C1 segment of cervical spinal cord (tissue), 14 donors: ENCODE measurements at regions not wholly inside any gene's neighbourhood (a gene's known extent, or its start where the extent isn't known, plus 50 kb on each side); places are given as distances from the start of the nearest gene placed in this dataset.
"Not testable (repeated sequence)": the region's sequence is repeated elsewhere in the genome, so short reads cannot be mapped to it uniquely, and the experiment has no call there.

Source experiments
- DNase-seq, 14 donors: peaks; one replicate each; lab custom pipeline; 2025; lab: John Stamatoyannopoulos, UW

DNA sequence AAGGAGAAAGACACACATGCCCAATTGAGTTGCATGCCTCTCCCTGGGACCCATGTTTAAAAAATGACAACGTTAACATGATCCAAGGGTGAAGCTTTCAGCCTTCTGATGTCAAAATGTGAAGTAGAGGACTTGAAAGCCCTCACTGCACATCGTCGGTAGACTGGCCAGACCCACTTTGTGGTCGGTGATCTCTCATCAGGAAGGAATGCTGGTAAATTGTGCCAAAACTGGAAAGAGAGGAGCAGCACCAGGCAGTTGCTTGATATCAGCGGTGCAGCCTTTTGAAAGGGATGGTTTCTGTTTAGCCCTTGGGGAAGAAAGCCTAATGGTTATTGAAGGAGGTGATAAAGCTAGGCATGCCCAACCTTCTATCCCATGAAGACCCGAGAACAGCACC lies 125.3 kb upstream of the MARCHF11 start:
- DNase-seq = no peak

DNA sequence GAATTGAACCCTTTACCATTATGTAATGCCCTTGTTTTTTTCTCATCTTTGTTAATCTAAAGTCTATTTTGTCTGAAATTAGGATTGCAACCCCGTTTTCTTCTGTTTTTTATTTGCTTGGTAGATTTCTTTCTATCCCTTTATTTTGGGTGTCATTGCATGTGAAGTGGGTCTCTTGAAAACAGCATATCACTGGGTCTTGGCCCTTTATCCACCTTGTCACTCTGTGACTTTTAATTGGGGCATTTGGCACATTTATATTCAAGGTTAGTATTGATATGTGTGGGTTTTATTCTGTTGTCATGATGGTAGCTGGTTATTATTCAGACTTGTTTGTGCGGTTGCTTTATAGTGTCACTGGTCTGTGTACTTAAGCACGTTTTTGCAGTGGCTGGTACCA lies 117.4 kb upstream of the MARCHF11 start:
- no peak for DNase-seq

DNA sequence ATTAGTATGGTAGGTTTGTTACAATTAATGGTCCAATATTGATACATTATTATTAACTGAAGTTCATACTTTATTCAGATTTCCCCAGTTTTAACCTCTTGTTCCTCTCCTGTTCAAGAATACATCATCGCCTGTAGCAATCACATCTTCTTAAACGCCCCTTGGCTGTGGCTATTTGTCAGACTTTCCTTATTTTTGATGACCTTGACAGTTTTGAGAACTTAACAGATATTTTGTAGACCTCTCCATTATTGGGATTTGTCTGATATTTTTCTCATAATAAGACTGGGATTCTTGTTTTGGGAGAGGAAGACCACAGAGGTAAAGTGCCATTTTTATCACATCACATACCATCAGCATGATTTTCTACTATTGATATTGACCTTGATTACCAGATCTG lies 112.3 kb upstream of the MARCHF11 start:
- no peak for DNase-seq

DNA sequence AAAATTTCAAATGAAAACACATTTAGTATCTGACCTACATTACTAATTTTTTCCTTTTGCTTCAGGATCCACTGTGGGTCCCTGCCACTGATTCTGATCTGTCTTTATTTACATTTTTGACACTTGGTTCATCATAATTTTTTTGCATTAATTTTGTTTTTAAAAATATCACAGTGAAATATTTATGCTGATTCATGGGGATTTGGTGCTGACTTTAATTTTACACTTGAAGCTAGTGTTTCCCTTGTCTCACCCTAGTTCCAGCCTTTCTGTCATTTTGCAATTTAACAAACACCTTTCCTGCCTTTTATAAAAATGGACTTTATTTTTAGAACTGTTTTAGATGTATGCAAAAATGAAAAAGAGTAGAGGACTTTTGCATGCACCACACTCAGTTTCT lies 111.9 kb upstream of the MARCHF11 start:
- DNase-seq = no peak

GRCh38 chr5:16283791-16284190 lies 104.2 kb upstream of the MARCHF11 start:
- DNase-seq = no peak

GRCh38 chr5:16276859-16277258 lies 97.3 kb upstream of the MARCHF11 start:
- DNase-seq = not testable (repeated sequence)

- no peak for DNase-seq
Measured at GRCh38 chr5:16271851-16272250, 92.3 kb upstream of the MARCHF11 start.

GRCh38 chr5:16265141-16265540 lies 85.5 kb upstream of the MARCHF11 start:
- no peak for DNase-seq

GRCh38 chr5:16260000-16260399 lies 80.4 kb upstream of the MARCHF11 start:
- no peak for DNase-seq

DNA sequence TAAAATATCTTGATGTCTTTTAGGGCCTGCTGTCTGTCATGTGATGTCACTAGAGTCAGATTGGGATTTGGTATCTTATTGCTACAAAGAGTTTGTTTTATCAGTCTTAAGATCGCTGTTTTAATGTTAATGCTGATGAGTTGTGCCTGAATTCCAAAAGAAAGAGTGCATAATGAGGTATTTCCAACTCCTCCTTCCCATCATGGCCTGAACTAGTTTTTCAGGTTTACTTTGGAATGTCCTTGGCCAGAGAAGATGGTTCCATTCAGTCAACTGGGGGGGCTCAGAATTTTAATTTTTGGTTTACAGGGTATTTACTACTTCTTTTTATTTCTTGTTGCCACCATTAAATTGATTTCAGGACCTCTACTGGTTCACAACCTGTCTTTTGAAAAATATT lies 74.3 kb upstream of the MARCHF11 start:
- DNase-seq = no peak

GRCh38 chr5:16245956-16246355 lies 66.4 kb upstream of the MARCHF11 start:
- no peak for DNase-seq

DNA sequence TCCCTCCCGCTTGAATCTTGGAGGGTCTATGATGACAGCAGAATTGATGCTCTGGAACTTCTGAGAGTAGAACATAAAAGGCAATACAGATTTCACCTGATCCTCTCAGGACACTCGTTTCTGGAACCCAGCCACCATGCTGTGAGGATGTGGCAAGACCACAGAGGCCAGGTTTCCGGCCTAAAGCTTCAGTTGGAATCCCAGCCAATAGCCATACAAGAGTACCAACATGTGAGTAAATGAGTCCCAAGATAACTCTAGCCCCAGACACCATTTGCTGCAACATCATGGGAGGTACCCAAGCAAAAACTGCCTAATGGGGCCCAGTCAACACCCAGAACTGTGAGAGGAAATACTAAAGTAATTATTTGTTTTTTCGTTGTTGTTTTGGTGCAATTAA lies 65.7 kb upstream of the MARCHF11 start:
- no peak for DNase-seq

DNA sequence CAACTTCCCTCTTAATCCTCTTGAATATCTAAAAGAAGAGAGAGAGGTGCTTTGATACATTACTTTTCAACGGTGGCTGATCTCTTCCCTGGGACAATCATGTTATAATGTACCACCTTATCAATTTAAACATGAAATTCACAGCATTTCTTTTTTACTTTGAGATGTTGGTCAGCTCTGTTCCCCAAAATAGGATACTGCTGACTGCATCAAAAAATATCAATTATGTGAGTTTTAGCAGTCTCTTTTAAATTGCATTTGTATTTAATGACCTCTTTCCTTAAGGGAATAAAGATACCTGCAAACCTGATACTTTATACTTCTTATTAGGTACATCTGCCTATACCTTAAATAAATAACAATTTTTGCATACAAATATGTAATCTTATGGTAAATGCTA lies 58.4 kb upstream of the MARCHF11 start:
- no peak for DNase-seq

- DNase-seq = no peak
Measured at GRCh38 chr5:16234598-16234997, 55.0 kb upstream of the MARCHF11 start.

GRCh38 chr5:16233730-16234129 lies 54.1 kb upstream of the MARCHF11 start:
- no peak for DNase-seq

DNA sequence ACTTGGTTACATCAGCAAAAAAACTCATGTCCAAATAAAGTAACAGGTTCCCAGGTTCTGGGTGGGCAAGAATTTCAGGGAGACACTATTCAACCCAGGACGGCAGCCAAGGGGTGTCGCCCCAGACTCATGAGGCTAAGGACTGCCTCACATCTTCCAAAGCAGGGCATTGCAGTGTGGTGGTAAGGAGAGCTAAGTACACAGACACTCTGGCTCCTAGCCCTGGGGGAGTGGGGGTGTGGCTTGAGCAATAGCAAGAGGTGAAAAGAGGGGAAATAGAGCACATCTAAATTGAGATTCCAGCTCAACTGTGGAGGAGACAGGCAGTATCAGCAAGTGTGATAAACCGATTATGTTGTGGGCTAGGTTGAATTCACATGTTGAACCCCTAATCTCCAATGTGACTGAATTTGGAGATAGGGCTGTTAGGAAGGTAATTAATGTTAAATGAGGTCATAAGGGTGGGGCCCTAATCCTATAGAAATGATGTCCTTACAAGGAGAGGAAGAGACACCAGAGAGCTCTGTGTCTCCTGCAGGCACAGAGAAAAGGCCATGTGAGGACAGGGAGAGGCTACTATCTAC lies 49.9 kb upstream of the MARCHF11 start:
- DNase-seq = no peak
